ENCODE measurements at regions not wholly inside any gene's neighbourhood (a gene's known extent, or its start where the extent isn't known, plus 50 kb on each side); places are given as distances from the start of the nearest gene placed in this dataset.
"Not testable (repeated sequence)": the region's sequence is repeated elsewhere in the genome, so short reads cannot be mapped to it uniquely, and the experiment has no call there.

DNA sequence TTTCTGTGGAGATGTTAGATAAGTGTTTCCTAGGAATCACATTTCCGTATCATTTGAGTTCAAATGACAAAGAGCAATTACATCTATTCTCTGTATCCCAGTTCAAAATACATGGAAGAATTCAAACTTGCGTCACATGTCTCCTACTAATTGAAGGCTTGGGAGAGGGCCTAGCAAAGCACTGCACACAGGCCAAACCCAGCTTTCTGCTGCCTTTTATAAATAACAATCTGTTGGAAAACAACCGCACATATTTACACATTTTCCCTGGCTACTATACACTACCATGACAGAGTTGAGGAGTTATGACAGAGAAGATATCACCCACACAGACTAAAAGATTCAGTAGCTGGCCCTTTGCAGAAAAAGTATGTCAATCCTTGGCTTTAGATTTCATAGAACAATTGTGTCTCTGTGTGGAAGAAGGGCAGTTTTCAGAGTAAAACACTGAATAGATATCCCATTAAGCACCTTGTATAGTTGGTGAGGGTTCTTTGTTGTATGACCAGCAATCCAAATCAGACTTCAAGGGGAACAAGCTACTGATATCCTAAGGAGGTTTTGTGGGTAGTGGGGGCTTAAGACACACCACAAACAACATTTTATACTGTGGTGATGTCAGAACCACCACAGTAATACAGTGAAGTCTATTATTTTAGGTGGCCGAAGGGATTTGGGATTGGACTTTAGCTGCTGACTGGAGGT is 861.3 kb downstream of the CCDC85A start:
- no peak for TF ChIP-seq POLR2A (IDR thresholded peaks at IDR 0.05; ENCODE audit: low read depth, low read length)
- FAIRE-seq: no peak
- DNase-seq (ENCODE audit: insufficient read length, low spot score): no peak

GRCh38 chr2:57049273-57049672 is 865.5 kb downstream of the CCDC85A start:
- FAIRE-seq: no peak
- DNase-seq (ENCODE audit: insufficient read length, low spot score): no peak
- no peak for TF ChIP-seq POLR2A (IDR thresholded peaks at IDR 0.05; ENCODE audit: low read depth, low read length)

- no peak for TF ChIP-seq POLR2A (IDR thresholded peaks at IDR 0.05; ENCODE audit: low read depth, low read length)
- DNase-seq (ENCODE audit: insufficient read length, low spot score) (no peak), FAIRE-seq (no peak)
These were observed 866.2 kb downstream of the CCDC85A start for GRCh38 chr2:57050007-57050406.

DNA sequence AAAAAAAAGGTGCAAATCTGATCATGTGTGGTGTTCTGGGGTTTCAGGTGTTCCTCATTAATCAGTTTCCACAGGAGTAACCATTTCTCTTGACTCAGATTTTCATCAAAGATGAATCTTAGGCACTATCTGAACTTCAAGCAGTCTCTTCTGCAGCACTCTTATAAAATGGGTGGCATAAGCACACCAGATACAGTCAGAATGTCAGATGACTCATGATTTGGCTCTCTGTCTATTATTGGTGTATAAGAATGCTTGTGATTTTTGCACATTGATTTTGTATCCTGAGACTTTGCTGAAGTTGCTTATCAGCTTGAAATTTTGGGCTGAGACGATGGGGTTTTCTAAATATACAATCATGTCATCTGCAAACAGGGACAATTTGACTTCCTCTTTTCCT is 882.5 kb downstream of the CCDC85A start:
- not testable (repeated sequence) for DNase-seq (ENCODE audit: insufficient read length, low spot score); FAIRE-seq

GRCh38 chr2:57075226-57075625 is 891.4 kb downstream of the CCDC85A start:
- DNase-seq (ENCODE audit: insufficient read length, low spot score) (no peak), FAIRE-seq (no peak)
- TF ChIP-seq POLR2A (IDR thresholded peaks at IDR 0.05; ENCODE audit: low read depth, low read length): no peak

DNA sequence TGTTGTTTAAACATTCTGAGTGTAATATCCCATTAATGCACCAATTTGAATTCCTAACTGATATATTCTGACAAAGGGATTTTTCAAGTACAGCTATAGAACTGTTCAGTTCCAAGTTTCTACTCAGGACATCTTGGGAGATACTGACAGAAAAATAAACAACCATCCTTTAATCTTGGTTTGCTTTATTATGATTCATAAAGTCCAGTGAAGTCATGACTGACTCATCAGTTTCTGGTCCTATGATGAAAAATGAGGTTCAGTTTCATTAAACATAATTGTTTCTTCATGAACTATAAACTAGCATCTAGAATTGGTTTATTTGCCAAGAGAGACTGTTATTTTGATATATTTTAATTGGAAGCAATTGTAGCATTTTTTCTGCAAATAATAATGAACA is 896.2 kb downstream of the CCDC85A start:
- DNase-seq (ENCODE audit: insufficient read length, low spot score): no peak
- no peak for TF ChIP-seq POLR2A (IDR thresholded peaks at IDR 0.05; ENCODE audit: low read depth, low read length)
- no peak for FAIRE-seq

DNA sequence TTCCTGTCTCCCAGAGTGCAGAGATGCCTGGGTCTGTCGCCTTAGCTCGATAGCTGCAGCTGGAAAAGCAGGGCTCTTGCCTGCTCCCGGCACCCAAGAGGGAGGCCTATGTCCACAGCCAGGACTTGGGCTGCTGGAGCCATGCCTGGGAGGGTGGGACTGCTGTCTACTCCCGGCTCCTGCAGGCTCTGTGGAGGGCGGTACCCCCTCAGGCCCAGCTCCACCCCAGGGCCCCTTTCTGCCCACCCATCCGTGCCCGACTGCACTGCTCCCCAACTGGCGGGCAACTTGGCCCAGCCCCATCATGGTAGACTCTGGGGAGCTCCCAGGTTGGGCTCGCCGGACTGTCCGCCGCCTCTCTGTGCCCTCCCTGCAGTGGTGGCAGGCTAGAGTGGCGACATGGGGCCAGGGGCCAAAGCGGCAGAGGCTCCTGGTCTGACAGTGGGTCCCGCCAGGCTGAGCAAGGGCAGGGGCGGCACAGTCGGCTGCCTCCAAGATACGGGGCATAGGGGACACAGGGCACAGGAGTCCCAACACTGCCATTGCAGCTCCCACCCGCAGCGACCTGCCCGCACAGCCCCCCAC is 901.0 kb downstream of the CCDC85A start:
- FAIRE-seq: no peak
- no peak for TF ChIP-seq POLR2A (IDR thresholded peaks at IDR 0.05; ENCODE audit: low read depth, low read length)

DNA sequence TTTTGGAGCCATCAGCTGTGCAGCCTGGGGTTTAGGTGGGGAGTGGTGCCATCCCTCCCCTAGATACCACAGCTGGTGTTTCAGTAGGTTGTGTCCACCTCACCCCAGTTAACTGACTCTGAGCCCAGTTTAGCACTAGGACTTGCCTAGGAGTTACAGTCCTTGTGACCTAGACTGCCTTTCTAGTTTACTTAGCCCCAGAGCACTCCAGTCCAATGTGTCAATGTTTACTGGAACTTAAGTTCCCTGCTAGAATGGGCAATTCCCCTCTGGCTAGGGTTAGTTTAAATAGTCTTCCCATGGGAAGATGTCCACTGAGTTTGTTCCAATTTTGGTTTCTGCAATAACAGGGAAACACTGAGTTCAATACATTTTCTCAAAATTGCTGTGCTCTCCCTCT is 909.2 kb downstream of the CCDC85A start:
- DNase-seq (ENCODE audit: insufficient read length, low spot score) (no peak), FAIRE-seq (no peak)
- no peak for TF ChIP-seq POLR2A (IDR thresholded peaks at IDR 0.05; ENCODE audit: low read depth, low read length)

More for the DNA sequence above, 901.0 kb downstream of the CCDC85A start:
- DNase-seq (ENCODE audit: insufficient read length, low spot score): no peak

DNA sequence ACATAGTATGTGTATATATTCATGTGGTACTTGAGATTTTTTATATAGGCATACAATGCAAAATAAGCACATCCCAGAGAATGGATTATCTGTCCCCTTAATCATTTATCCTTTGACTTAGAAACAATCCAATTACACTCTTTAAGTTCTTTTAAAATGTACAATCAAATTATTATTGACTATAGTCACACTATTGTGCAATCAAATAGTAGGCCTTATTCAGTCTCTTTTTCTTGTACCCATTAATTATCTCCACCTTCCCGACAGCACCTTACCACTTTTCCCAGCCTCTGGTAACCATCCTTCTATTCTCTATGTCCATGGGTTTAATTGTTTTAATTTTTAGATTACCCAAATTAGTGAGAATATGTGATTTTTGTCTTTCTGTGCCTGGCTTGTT is 914.1 kb downstream of the CCDC85A start:
- TF ChIP-seq POLR2A (IDR thresholded peaks at IDR 0.05; ENCODE audit: low read depth, low read length): no peak
- DNase-seq (ENCODE audit: insufficient read length, low spot score) (no peak), FAIRE-seq (no peak)

DNA sequence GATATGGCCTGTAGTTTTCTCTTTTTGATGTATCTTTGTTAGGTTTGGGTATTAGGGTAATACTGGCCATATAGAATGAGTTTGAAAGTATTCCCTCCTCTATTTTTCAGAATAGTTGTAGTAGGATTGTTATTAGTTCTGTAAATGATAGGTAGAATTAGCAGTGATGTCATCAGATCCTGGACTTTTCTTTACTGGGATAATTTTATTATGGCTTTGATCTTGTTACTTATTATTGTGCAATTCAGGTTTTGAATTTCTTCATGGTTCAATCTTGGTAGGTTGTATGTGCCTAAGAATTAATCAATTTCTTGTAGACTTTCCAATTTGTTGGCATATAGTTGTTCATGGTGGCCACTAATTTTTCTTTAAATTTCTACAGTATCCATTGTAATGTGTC is 916.6 kb downstream of the CCDC85A start:
- DNase-seq (ENCODE audit: insufficient read length, low spot score) (no peak), FAIRE-seq (no peak)
- no peak for TF ChIP-seq POLR2A (IDR thresholded peaks at IDR 0.05; ENCODE audit: low read depth, low read length)

DNA sequence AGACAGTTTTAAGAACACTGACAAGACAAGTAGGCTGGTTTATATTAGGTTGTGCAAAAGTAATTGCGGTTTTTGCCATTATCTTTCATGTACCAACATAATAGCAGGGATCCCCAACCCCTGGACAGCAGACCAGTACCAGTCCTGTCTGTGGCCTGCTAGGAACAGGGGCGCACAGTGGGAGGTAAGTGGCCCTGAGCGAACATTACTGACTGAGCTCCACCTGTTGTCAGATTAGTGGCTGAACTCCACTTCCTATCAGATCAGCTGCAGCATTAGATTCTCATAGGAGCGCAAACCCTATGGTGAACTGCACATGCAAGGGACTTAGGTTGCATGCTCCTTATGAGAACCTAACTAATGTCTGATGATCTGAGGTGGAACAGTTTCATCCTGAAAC is 921.9 kb downstream of the CCDC85A start:
- no peak for FAIRE-seq
- DNase-seq (ENCODE audit: insufficient read length, low spot score): no peak
- no peak for TF ChIP-seq POLR2A (IDR thresholded peaks at IDR 0.05; ENCODE audit: low read depth, low read length)

DNA sequence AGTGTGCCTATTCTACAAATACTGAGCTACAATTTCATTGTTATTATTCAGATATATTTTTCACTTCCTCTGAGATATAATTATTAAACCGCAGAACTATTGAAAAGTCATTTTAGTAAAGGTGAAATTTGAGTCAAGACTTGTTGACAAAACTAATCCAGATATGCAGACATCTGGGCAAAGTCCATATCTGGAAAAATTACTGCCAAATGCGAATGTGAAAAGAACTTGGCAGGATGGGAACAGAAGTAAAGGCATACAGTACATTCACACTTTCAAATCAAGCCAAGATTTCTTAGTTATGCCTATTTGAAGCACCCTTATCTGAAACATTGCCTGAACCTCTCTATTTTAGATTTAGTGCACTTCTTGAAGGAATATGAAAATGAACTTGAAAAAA is 923.6 kb downstream of the CCDC85A start:
- no peak for DNase-seq (ENCODE audit: insufficient read length, low spot score)
- FAIRE-seq: no peak
- TF ChIP-seq POLR2A (IDR thresholded peaks at IDR 0.05; ENCODE audit: low read depth, low read length): no peak

DNA sequence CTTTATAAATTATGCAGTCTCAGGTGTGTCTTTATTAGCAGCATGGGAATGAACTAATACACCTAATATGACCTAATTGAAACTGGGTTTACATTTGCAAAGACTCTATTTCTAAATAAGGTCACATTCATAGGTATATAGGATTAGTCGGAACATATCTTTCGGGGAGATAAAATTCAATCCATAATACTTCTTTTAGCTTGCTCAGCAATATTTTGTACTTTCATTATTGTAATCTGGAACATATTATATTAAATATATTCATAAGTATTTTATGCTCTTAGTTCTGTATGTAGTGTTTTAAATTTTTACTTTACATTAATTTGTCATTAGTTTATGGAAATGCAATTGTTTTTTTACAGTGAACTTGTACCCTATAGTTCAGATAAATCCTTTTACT is 927.7 kb downstream of the CCDC85A start:
- DNase-seq (ENCODE audit: insufficient read length, low spot score): no peak
- no peak for TF ChIP-seq POLR2A (IDR thresholded peaks at IDR 0.05; ENCODE audit: low read depth, low read length)
- no peak for FAIRE-seq

GRCh38 chr2:57119141-57119540 is 927.5 kb upstream of the VRK2 start:
- TF ChIP-seq POLR2A (IDR thresholded peaks at IDR 0.05; ENCODE audit: low read depth, low read length): no peak
- FAIRE-seq (no peak), DNase-seq (ENCODE audit: insufficient read length, low spot score) (no peak)

- DNase-seq (ENCODE audit: insufficient read length, low spot score) (no peak), FAIRE-seq (no peak)
- no peak for TF ChIP-seq POLR2A (IDR thresholded peaks at IDR 0.05; ENCODE audit: low read depth, low read length)
These were observed 920.2 kb upstream of the VRK2 start for GRCh38 chr2:57126410-57126809.

Measured in H54 (cell line).